ENCODE measurements at regions not wholly inside any gene's neighbourhood (a gene's known extent, or its start where the extent isn't known, plus 50 kb on each side); places are given as distances from the start of the nearest gene placed in this dataset.

DNA sequence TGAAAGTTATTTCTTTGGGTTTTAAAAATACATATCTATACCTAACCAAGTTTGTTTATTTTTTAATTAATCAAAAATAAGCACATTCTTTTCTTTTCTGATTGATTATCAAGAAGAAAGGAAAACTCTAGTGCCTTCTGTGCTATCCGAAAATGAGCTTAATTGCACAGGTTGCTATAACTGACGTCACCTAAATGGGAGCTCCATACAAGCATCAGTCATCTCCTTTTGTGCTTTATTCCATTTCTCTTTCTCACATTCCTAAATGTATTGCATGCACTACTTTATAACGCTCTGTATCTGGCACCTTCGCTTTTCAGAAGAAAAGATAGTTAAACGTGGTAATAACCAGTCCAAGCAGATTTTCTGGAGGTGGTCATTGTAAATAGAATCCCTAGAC, 675.0 kb downstream of the STPG2 start:
- in situ Hi-C loops (cut with MboI; ENCODE audit: low sequenced_read_pairs), result no loop called here
- Histone ChIP-seq H4K8ac (ENCODE audit: low read depth in 2 of 2, low read length in 2 of 2) (no peak overlapping the region), H3K23ac (ENCODE audit: low read depth, low read length) (no peak overlapping the region), H3K36me3 (ENCODE audit: control insufficient read depth, insufficient read depth, low read length) (no peaks in the 10 kb centered on the region), H2BK120ac (ENCODE audit: low read depth, low read length) (no peak overlapping the region), H3K27ac (ENCODE audit: insufficient read depth, low read length) (no peak overlapping the region), H3K14ac (replicated peaks; ENCODE audit: low read depth, low read length) (no peak overlapping the region), H3K9me1 (ENCODE audit: insufficient read depth, low read length) (no peaks in the 10 kb centered on the region), H3K4me1 (ENCODE audit: control insufficient read depth, insufficient read depth, low read length) (no peaks in the 10 kb centered on the region), H3K27me3 (ENCODE audit: control insufficient read depth, insufficient read depth, low read length) (no peaks in the 10 kb centered on the region), H2AFZ (replicated peaks; ENCODE audit: low read length, poor library complexity) (no peak overlapping the region), H3K9me3 (ENCODE audit: control insufficient read depth, insufficient read depth, low read length) (peaks cover 7% of the 10 kb centered on the region), H2BK20ac (ENCODE audit: low read depth, low read length) (no peak overlapping the region), H4K5ac (ENCODE audit: low read depth, low read length) (no peak overlapping the region), H3K4me3 (ENCODE audit: insufficient read depth, low read depth, low read length) (no peak overlapping the region), H3K4me2 (ENCODE audit: low read depth, low read length) (no peak overlapping the region), H3K9ac (ENCODE audit: low read depth, low read length) (no peak overlapping the region), H2AK5ac (ENCODE audit: low read depth, low read length) (no peak overlapping the region), H3K18ac (ENCODE audit: low read depth, low read length) (no peak overlapping the region), H4K91ac (ENCODE audit: insufficient read depth, low read depth, low read length) (no peak overlapping the region), H3K56ac (ENCODE audit: extremely low read depth, insufficient read depth, low read length) (no peak overlapping the region), H2BK15ac (ENCODE audit: low read depth, low read length) (no peak overlapping the region), H2AK9ac (replicated peaks; ENCODE audit: low read depth, low read length, poor library complexity) (no peak overlapping the region), H2BK5ac (ENCODE audit: low read depth, low read length, poor library complexity, severe bottlenecking) (no peak overlapping the region), H3K4ac (ENCODE audit: low read depth, low read length) (no peak overlapping the region), H4K20me1 (ENCODE audit: insufficient read depth, low read length) (no peaks in the 10 kb centered on the region), H3K79me1 (ENCODE audit: low read depth in 1 of 2, low read length in 2 of 2) (no peaks in the 10 kb centered on the region)
- POLR2A ChIA-PET (ENCODE audit: unreplicated experiment), result no interaction called here
- dilution Hi-C loops (cut with HindIII; ENCODE audit: low sequenced_read_pairs, unreplicated experiment), result no loop called here
- intact Hi-C loops (cut with micrococcal nuclease), result no loop called here
- no TSS peak for BruUV-seq (replicated peaks)
- TF ChIP-seq FOS (IDR thresholded peaks at IDR 0.05; ENCODE audit: low read depth, low read length) (no peak), RAD21 (IDR thresholded peaks at IDR 0.05; ENCODE audit: low read length) (no peak), SMC3 (IDR thresholded peaks at IDR 0.05; ENCODE audit: low read depth, low read length) (no peak), NFE2L2 (IDR thresholded peaks at IDR 0.05; ENCODE audit: low read depth, low read length) (no peak), MAZ (IDR thresholded peaks at IDR 0.05; ENCODE audit: borderline replicate concordance, low read depth, low read length) (no peak), CEBPB (IDR thresholded peaks at IDR 0.05; ENCODE audit: low read depth, low read length) (no peak), CTCF (conservative IDR thresholded peaks at IDR 0.05; ENCODE audit: low read depth, low read length) (no peak), MAFK (IDR thresholded peaks at IDR 0.05; ENCODE audit: low read depth, low read length) (no peak), RCOR1 (IDR thresholded peaks at IDR 0.05; ENCODE audit: insufficient replicate concordance, low read length) (no peak)
- TF ChIP-seq, protein P1, sequence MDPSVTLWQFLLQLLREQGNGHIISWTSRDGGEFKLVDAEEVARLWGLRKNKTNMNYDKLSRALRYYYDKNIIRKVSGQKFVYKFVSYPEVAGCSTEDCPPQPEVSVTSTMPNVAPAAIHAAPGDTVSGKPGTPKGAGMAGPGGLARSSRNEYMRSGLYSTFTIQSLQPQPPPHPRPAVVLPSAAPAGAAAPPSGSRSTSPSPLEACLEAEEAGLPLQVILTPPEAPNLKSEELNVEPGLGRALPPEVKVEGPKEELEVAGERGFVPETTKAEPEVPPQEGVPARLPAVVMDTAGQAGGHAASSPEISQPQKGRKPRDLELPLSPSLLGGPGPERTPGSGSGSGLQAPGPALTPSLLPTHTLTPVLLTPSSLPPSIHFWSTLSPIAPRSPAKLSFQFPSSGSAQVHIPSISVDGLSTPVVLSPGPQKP (IDR thresholded peaks at IDR 0.05; ENCODE audit: borderline replicate concordance, low read depth, low read length), result no peak
- DNase-seq (no peak), ATAC-seq (ENCODE audit: low read depth) (no peak)
- CTCF ChIA-PET, result no interaction called here
- WGBS, 2 experiments (ENCODE audit: extremely low coverage in 2 of 2, insufficient read length in 1 of 2), result 67% methylated on average over 1 of the region's 5 CpGs; no CpG with 5 or more reads in 1 of the 2 experiments
